ENCODE measurements at regions not wholly inside any gene's neighbourhood (a gene's known extent, or its start where the extent isn't known, plus 50 kb on each side); places are given as distances from the start of the nearest gene placed in this dataset.

DNA sequence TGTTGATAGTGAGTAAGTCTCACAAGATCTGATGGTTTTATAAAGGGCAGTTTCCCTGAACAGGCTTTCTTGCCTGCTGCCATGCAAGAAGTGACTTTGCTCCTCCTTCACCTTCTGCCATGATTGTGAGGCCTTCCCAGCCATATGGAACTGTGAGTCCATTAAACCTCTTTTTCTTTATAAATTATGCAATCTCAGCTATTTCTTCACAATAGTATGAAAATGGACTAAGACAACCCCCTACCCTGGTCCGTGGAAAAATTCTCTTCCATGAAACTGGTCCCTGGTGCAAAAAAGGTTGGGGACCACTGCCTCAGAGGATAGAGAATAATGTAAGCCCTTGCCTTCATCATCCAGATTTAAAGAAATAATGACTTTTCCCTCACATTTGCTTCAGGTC is 861.3 kb downstream of the QKI start:
- DNase-seq: no peak

DNA sequence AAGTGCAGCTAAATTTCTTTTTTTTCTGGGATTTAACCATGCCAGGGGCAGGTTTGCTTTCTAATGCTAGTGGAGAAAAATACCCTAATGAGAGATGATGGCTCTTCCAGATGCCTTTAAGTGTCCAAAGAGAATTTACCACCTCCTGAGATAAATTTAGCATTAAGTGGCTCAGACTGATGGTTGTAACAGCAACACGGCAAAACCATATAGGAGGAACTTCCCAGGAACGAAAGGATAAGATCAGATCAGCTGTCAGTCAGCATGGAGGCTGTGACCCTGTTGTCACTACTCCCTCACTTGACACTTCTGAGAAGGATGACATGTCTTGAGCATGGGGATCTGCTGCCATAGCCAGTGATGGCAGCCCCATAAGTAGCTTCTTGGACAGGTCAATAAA is 860.0 kb downstream of the QKI start:
- no peak for DNase-seq

DNA sequence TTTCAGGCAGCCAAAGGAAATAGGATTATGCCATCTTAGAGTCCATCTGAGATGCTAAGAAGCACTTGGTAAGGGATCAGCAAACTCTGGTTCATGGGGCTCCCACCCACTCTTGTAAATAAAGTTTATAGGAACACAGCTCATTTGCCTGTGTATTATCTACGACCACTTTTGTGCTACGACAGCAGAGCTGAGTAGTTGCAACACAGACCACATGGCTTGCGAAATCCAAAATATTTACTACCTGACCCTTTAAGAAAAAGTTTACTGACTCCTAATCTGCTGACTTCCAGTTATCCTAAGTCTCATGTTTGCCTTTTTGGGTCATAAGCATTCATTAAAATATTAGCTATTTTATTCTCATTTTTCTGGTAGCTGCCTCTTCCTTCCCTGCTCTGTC is 859.0 kb downstream of the QKI start:
- DNase-seq: no peak

DNA sequence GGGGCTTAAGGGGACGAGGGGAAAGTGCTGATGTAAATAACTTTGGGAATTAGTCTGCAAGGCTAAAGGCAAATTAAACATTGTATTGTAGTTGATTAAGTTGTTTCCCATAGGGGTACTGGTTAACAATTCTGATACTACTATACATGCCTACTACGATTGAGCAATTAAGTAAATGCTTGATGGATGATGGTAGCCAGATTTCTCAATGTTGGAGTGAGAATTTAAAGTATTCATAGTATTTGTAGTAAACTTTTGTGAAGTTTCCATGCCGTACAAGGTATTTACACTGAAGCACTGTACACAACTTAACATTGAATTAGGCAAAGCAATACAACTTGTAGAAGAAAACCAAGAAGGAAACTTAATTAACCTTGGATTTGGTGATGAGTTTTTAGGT is 852.3 kb downstream of the QKI start:
- DNase-seq: no peak

DNA sequence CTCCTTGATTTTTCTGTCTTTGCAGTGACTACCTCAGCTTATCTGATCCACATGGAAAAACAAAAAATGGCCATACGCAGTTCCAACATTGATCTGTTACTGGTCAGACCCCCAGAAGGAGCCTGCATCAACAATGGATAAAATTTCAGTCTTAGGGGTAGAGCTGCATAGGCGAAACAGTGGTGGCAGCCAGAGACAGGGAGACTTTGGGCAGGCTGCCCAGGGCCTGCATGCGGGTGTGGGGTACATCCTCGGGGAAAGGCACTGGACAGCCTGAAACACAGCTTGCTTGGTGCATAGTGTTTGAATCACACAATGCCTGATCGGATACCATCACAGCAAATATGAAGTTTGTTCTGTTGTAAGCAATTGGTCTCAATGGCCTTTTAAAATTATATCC is 847.8 kb downstream of the QKI start:
- no peak for DNase-seq

DNA sequence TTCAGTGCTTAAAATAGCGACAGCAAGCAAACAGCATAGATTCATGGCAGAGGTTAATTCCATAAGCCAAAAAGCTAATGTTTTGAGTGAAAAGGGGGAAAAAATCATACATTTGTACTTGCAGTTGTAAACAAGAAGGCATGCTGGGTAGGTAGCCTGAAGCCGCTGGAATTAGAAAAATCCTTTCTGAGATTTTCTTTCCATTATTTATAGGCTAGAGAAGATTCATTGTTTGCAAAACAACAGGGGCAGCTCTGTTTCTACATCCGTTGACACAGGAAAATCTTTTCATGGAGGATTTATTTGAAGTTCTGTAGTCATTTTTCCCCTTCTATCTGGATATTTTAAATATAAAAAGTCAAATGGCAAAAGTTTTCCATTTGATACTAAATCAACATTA is 843.9 kb downstream of the QKI start:
- DNase-seq: no peak

DNA sequence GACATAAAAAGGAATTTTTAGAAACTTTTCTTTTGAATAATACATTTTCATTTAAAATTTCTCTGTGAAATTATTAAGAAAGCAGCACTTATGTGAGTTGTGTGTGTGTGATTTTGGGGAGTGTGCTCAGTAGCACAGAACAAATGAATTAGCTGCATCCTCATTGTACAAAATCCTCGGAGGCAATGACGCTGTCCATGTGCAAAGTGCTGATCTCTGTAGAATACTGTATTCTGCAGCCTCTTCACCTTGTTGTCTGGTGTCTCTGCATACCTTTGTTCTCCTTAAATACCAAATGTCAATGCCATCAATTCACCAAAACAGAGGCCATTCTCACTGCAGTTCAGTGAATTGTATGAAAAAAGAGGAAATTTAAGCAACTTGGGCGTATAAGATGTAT is 838.4 kb downstream of the QKI start:
- DNase-seq: peak; percentile 4

DNA sequence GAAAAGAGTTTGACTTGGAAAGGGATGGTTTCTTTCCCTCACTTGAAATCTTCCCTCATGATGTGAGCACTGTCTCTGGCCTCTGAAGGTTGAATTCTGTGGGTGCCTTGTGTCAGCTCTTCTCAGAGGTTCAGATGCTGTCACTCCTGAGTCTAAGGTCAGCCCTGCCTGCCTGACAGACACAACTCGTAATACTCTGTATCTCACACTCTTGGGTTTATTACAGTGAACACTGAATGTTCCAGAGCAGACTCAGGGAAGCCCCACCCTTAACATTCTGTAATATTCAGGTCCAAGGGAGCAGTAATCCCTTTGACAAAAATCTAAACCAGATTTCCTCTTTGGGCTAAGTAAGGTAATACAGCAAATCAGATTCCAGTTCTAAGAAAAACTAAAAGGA is 837.8 kb downstream of the QKI start:
- DNase-seq: no peak

DNA sequence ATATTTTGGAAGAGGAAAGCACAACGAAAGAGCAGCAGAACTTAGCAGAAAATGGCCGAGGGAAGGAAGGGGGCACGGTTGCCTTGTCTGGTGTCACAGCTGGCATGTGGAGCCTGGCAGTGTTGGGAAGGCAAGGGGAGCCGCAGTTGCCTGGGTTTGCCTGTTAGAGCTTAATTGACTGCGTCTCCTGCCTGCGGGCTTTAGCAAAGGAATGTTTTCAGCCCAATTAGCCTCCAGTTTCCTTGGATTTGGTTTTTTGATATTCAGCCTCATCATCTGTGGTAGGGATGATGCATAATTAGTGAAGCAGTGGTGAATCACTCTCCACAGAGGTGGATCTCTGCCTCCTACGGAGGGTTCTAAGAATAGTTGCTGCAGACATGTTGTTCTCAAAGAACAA is 832.6 kb downstream of the QKI start:
- no peak for DNase-seq

DNA sequence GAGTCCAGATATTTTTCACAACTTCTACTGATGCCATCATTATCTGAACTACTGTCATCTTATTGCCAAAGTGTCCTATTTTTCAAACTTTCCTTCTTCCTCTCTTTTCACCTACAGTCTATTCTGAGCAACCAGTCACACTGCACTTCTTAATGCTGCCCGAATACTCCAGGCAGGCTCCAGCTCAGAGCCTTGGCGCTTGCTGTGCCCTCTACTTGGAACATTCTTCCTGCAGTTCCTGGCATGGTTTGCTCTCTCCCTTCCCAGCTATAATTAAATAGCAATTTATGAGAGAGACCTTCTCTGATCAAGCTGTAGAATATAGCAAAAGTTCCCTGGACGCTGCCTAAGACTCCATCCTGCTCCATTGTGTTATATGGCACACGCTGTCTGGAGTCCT is 831.6 kb downstream of the QKI start:
- no peak for DNase-seq

DNA sequence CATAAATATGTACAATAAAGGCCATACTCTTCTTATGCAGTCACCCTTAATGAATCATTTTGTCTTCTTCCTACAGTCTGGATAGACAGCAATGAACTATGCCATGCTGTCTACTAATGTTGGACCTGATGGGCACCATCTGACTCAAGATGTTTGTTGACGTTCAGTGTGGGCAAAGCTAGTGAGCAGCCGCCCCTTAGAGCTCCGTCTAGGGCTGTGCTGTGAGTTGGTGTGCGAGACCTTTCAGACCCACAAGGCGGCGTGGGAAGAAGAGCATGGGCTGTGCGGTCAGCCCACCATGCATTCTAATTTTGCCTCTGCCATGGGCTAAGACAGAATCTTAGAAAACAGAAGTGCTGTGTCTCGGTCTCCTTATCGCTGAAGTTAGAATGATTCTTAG is 829.4 kb downstream of the QKI start:
- DNase-seq: no peak

DNA sequence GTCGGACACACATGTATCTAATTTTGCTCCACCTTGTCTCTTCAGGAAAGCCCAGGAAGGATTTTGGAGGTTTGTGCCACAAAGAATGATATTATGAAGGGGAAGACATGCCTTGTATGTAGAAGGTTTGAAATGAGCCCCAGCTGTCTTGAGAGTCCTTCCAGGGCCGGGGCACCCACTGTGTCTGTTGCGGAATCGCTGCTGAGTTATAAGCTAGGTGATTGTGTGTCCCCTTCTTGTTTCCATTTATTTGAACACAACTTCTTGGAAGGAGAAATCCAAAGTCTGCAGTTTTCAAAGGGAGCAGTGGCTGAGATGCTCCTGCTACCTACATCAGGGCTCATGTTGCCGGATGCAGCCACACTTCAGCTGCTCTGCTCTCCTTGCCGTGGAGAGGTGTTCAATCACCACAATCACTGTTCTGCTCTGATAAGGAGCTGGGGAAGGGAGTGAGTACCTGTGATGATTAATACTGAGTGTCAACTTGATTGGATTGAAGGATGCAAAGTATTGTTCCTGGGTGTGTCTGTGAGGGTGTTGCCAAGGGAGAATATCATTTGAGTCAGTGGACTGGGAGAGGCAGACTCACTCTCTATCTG is 828.6 kb downstream of the QKI start:
- no peak for DNase-seq

DNA sequence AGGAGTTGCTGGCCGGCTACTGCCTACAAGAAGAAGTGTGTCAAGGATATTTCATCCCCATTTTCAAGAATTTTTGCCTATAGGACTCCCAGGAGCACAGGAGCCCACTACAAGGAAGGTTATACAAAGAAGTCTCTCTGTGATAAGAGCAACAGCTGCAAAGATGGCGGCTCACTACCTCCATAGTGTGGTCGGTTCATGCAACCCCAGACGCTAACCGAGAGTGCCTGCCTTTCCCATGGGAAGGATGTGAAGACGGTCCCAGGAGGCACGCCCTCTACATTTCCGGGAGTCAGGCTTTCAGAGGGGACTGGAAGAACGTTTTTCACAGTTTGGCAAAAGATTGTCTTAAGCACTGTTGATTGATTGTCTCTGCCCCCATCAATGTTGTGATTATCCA is 816.3 kb downstream of the QKI start:
- DNase-seq: no peak

DNA sequence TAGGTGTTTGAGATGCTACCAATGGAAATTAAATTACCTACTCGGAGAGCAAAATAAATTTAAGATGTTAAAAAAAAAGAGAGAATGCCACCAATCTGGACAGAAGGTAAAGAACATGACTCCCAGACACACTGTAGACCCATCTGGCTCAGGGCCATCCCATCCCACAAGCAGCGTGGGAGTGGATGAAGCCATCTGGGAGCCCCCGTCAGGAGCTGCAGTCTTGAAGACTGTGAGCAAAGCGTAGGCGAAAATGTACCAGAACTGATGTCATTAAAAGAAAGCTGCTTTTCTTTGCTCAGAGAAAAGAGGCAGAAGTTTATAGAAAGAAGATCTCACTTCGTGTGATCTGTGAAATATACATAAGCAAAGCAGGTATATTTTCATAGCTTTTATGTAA is 815.7 kb downstream of the QKI start:
- no peak for DNase-seq

DNA sequence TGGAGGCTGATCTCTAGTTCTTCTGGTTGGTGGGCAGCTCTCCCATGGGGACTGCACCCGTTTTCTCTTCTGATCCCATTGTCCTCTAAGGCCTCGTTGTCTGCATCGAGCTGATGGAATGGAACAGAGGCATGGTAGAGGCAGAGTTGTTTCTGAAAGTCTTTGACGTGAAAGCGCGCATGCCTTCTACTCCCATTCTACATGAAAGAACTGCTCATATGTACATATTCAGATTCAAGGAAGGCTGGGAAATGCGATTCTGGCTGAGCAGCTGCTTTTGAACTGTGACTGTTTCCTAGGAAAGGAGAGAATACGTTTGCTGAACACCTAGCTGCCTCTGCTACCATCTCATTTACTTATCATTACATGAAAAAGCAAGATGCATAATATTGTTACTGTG is 815.2 kb downstream of the QKI start:
- DNase-seq: no peak

DNA sequence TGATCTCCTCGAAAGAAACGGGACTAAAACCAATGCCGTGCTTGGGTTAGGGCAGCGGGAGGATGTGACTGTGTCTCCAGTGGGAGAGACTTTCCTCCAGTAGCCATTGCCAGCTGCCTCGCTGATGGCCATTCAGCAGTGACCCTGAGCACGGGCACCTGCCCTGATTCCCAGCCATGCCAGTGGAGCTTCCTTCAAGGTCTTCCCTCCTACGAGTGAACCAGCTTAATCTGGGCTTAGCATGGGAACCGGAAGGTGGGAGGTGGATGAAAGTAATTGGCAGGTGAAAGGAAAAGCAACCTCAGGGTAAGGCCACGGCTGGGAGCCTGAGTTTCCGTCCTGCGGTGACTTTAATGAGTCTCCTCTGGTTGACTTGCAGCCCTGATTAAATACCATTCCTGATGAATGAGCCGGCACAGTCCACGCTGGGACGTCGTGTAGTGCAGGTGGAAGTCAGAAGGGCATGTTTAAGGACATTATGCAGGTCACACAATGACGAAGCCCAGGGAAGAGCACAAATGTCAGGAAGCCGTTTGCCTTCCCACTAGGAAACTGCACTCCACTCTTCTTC is 813.5 kb downstream of the QKI start:
- DNase-seq: no peak

DNA sequence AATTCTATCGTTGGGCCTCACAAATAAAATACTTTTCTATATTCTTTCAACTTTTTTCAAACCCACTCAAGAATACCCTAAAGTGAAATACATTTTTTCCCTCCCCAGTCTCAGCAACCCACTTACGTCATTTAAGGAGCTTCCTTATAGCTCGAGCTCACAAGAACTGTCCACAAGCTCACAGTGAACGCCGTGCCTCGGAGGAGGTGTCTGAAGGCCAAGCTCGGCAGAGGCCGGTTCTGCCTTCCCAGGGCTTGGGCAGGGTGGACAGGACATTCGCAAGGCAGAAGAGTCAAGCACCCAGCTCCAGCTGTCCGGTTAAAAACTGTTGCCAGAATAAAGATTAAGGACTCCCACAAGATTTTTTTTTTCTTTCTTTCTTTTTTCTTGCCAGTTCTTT is 802.3 kb downstream of the QKI start:
- DNase-seq: no peak

DNA sequence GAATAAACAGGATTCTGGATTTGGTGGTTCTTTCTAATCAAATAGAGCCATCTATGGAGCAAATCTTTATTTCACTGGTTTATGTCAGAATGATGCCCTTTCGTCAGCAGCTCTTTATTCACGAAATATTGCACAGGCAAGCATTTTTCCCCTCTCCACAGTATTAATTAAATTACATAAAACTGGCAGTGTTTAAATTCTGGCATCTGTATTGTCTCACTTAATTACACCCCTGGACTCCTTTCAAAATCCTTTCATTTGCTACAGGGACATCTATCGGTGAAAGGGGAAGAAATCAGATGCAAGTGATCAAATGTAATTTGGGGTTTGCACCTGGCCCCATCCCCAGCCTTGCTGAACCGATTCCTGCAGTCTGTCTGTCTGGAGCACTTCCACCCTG is 801.9 kb downstream of the QKI start:
- no peak for DNase-seq

DNA sequence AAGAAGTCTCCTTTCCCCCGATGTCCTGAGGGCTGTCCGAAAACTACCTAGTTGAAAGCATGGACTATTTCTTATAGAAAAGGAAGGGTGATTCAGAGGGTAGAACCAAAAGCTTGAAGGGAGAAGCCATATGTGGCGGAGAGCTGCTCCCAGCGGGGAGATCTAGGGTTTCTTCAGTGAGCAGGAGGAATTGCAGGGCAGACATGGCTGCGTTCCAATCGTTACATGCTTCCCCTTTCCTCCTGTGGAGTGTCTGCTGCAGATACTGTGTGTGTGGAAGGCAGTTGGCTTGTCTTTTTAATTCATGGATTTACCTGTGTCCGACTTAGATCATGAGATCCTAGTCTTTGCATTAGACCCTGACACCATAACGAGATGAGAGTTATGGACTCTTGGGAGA is 799.5 kb downstream of the QKI start:
- no peak for DNase-seq

DNA sequence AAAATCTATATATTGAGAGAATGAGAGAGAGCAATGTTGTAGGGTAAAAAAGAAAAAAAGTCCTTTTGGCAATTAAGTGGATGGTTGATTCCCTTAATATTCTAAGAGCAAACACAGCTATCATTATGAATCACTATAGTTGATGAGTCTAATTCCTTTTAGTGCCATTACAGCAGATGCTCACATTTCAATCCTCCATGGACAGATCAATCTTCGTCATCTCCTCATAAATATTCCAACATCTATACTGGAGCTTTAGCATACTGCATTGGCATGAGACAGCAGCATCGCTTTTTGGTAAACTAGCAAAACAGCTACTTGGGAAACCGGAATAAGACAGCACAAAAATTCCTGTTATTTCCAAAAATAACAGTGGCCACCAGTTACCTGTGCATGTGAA is 796.7 kb downstream of the QKI start:
- DNase-seq: no peak

DNA sequence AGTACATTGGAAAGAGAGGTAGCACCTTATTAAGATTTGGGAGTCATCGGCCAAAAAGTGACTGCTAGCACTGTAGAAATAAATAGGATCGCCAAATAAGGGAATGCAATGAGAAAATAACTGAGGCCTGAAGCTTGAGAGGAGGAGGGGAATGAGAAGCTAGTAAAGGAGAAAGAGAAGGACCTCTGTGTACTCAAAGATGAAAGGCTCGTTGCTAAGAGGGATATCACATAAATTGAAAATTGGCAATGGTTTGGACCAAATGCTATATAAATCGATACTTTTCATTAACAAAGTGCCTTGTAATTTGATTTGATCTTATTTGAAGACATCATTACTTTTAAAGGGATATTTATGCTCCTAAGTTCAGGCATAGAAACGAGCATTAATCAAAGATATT is 796.3 kb downstream of the QKI start:
- DNase-seq: no peak

DNA sequence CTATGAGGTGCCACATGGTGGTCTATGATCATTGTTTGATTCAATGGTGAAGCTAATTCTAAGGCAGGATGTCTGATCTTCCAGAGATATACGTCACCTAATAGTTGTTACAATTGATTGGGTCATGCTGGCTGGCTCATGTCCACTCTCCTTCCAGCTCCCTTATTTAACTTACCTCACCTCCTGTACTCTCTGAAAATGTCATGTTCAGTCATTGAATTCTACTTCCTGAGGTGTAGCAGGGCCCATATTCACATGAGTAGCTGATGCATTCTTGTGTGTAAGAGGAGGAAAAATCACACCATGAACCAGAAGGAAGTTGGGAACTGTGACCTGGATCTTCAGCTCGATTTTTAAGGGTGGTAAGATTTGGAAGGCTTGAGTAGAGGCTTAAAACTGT is 795.8 kb downstream of the QKI start:
- no peak for DNase-seq

DNA sequence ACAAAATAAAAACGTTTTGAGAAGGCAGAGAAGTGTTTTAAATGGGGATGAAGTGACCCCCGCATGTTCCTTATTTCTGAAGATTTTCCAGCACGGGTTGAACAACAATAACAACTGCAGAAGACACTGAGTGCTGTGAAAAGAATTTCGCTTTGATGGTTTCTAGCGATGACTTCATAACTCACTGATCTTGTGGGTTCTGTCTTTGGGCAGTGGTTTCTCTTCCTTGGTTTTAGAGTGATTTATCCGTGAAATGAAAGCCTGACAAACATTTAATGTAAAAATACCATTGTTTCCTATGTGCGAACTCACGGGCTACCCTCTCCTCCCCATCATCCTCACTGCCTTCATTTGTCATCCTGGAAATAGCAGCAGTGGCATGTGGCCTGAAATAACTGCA is 793.9 kb downstream of the QKI start:
- DNase-seq: no peak

DNA sequence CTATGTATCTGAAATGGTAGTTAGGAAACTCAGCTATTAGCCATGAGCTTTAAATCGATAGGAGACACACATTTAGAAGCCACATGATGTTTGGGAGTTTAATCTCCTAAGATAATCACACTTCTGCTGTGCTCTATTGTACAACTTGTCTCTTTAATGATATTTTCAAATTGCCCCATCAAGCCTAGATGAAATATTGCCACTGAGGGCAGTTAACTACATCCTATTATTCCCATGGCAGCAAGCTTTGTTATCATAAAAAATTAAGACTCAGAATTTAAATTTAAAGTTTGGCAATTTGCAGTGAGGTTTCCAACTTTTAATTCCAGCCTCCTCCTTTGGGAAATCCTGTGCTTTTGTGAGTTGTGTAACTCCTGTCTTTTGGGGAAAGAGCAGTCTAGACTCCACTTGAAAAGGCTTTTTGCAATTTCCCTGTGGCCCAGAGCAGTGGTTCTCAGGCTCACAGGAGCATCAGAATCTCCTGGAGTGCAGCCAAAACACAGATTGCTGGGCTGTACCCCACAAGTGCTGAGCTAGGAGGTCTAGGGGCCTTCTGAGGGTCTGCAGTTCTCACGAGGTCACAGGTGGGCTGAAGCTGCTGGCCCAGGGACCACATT is 792.4 kb downstream of the QKI start:
- DNase-seq: no peak

DNA sequence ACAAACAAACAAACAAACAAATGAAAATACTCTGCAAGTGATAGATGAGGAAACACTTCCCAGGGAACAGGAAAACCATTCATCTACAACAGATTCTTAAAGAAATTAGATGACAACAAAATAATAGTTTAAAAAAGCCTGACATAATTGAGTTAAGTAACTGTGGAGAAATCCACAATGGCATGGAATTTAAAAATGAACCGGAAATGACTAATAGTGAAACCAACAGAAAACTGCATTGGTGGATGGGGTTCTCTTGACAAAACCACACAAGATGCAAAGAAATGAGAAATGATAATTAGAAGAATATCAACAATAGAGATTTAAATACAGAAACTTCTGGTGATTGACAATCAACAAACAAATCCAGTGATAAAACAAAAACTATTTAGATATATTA is 785.6 kb downstream of the QKI start:
- no peak for DNase-seq
